ENCODE measurements at regions not wholly inside any gene's neighbourhood (a gene's known extent, or its start where the extent isn't known, plus 50 kb on each side); places are given as distances from the start of the nearest gene placed in this dataset.

GRCh38 chr5:164832516-164832915, 1327.1 kb downstream of the MAT2B start:
- H3K4me3 ChIP-seq (ENCODE audit: low read depth, low read length): no peak overlapping the region
- DNase-seq (ENCODE audit: low read depth): no peak
- no peak for TF ChIP-seq CTCF (IDR thresholded peaks at IDR 0.05; ENCODE audit: insufficient read depth, low read length)

- no peak for DNase-seq (ENCODE audit: low read depth)
- TF ChIP-seq CTCF (IDR thresholded peaks at IDR 0.05; ENCODE audit: insufficient read depth, low read length): no peak
- H3K4me3 ChIP-seq (ENCODE audit: low read depth, low read length): no peak overlapping the region
Observed at GRCh38 chr5:164844348-164844747, 1338.9 kb downstream of the MAT2B start.

DNA sequence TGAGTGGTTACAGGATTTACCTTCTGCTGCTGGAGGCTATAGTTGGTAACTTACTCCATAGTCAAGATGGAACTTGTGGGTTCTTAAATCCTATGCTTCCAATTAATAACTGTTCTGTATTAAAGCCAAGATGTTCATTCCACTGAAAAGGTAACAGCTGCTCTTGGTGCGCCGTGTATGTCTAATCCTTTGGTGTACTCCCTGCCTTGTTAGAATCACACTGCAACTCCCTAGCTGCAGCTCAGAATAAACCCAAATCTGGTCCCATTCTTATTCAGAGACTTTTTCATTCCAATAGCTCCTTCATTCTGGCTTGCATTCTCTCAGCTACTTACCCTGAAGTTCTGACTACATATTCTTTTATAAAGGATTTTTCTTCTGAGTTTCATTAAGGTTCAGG, 1355.5 kb downstream of the MAT2B start:
- H3K4me3 ChIP-seq (ENCODE audit: low read depth, low read length): no peak overlapping the region
- TF ChIP-seq CTCF (IDR thresholded peaks at IDR 0.05; ENCODE audit: insufficient read depth, low read length): no peak
- DNase-seq (ENCODE audit: low read depth): no peak

GRCh38 chr5:164861610-164862009, 1356.2 kb downstream of the MAT2B start:
- no peak overlapping the region for H3K4me3 ChIP-seq (ENCODE audit: low read depth, low read length)
- no peak for DNase-seq (ENCODE audit: low read depth)
- TF ChIP-seq CTCF (IDR thresholded peaks at IDR 0.05; ENCODE audit: insufficient read depth, low read length): no peak

DNA sequence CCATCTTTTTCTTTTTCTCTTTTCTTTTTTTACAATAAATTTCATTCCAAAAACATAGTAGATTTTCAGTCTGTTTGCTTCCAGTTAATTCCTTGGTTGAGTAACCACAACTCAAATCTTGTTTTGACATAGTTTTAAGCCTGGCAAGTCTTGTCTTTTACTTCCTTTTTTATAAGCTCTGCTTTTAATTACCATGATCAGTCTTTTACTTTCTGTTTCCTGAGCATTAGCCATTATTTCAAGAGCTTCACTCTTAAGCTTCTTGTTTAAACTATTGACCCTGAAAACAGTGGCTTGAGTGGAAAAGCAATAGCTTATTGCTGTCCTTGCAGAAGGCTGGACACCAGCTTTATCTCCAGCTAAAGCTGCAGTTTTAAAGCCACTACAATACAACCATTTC, 1363.3 kb downstream of the MAT2B start:
- DNase-seq (ENCODE audit: low read depth): no peak
- no peak overlapping the region for H3K4me3 ChIP-seq (ENCODE audit: low read depth, low read length)
- no peak for TF ChIP-seq CTCF (IDR thresholded peaks at IDR 0.05; ENCODE audit: insufficient read depth, low read length)

DNA sequence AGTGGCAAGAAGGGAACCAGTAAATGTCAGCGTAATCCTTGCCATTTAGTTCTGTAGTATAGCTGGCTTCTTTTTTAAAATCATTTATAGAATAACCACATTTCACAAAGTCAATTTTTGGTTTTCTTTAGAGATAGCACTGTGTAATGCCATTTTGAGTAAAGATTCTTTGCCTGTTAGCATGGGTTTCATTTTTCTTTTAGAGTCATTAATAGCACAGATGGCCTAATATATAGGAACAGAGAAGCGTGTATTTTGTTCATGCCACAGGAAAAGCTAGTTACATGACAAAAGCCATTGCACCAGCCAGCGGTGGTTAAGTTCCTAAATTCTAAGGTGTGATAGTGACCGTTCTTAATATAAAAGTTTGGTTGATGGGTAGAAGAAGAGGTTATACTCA, 1363.9 kb downstream of the MAT2B start:
- H3K4me3 ChIP-seq (ENCODE audit: low read depth, low read length): no peak overlapping the region
- TF ChIP-seq CTCF (IDR thresholded peaks at IDR 0.05; ENCODE audit: insufficient read depth, low read length): no peak
- DNase-seq (ENCODE audit: low read depth): no peak

DNA sequence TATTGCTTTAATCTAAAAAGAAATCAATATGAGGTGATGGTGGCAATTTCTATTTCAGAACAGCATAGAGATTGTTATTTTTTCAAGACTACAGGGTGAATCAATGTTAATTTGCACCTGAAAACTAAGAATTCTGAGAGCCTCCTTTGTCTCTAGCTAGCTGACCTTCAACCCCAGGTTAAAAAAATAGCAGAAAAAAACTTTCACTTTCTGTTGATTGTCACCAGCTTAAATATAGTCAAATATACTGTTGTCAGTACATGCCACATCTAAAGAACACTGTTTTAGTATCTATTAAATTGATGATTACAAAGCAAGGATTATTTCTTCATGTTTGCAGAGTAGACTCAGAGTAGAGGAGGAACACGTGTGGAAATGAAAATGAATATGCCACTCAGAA, 1371.4 kb downstream of the MAT2B start:
- DNase-seq (ENCODE audit: low read depth): no peak
- no peak for TF ChIP-seq CTCF (IDR thresholded peaks at IDR 0.05; ENCODE audit: insufficient read depth, low read length)
- H3K4me3 ChIP-seq (ENCODE audit: low read depth, low read length): no peak overlapping the region
